SK-N-MC (cell line): ENCODE measurements at regions not wholly inside any gene's neighbourhood (a gene's known extent, or its start where the extent isn't known, plus 50 kb on each side); places are given as distances from the start of the nearest gene placed in this dataset.

Source experiments
- DNase-seq: peaks from one replicate; pipeline ENCODE4 v3.0.0-alpha.2; 2011; ENCODE audit warnings: low read depth, low spot score
- H3K27ac ChIP-seq: fragments of 200-600 bp; sonication (generic); 2 replicates; pipeline ENCODE4 v1.5.1; 2016; ENCODE audit warnings: mixed run types
- H3K36me3 ChIP-seq: fragments of 200-600 bp; sonication (generic); 2 replicates; pipeline ENCODE4 v1.6.1; 2017; ENCODE audit warnings: antibody characterized with exemption, low read length, mixed read lengths; ENCODE audit not compliant: insufficient read depth
- H3K4me3 ChIP-seq: fragments of 200-600 bp; sonication (generic); 2 replicates; pipeline ENCODE4 v1.5.1; 2016
- H3K9ac ChIP-seq: fragments of 200-600 bp; sonication (generic); 2 replicates; pipeline ENCODE4 v1.8.0; 2017; ENCODE audit warnings: mixed run types, mixed read lengths; ENCODE audit not compliant: insufficient read length
- H3K9me3 ChIP-seq: fragments of 200-600 bp; sonication (generic); 2 replicates; pipeline ENCODE4 v1.6.1; 2017; ENCODE audit warnings: low read depth, mild to moderate bottlenecking, antibody characterized with exemption, low read length, moderate library complexity, mixed read lengths
- EZH2 ChIP-seq: fragments of 200-600 bp; sonication (generic); IDR thresholded peaks from one replicate; pipeline ENCODE4 v1.6.1; 2017; ENCODE audit warnings: antibody characterized with exemption
- FOXP2 ChIP-seq: optimal IDR thresholded peaks from 2 replicates; pipeline ENCODE3; 2011; ENCODE audit warnings: mild to moderate bottlenecking, moderate library complexity; ENCODE audit not compliant: insufficient read depth; ENCODE audit errors: extremely low read length, control extremely low read depth
- POLR2AphosphoS5 ChIP-seq: IDR thresholded peaks from 2 replicates; pipeline ENCODE4 v1.6.1; 2012; ENCODE audit warnings: mild to moderate bottlenecking, low read depth, low read length, borderline replicate concordance

DNA sequence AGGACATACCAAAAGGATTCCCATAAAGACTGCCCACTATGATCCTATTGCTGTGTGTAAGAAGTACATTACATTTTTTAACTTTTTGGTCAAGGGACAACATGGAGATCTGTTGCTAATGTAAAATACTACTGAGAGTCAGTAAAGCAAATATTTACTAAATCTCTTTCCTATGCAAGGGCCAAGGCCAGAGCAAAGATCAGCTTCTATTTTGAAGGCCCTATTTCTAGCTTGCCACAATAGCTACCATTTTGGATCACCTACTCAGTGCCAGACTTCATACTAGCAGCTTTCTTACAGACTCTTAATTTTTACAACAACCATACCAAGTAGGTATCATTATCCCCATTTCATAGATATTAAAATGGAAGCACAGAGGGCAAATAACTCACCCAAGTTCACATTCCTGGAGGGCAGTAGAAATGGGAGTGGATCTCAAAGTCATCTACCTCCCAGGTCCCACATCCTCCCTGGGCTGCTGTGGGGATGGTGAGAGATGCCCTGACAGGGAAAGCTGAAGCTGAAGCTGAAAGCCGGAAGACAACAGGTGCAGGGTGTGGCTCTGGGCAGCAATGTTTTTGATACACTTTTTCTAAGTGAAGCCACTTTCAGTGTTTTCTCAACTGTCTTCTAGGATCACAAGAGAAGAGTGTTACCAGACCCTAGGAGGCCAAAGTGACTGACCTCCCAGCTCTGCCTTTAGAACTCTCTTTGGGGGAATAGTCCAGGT is 321.2 kb downstream of the UBE3D start:
- Histone ChIP-seq H3K27ac (no peak overlapping the region), H3K4me3 (no peak overlapping the region), H3K9me3 (no peaks in the 10 kb centered on the region), H3K36me3 (no peaks in the 10 kb centered on the region), H3K9ac (no peak overlapping the region)
- no peak for DNase-seq
- TF ChIP-seq FOXP2, result no peak
- TF ChIP-seq EZH2, result no peak
- no peak for TF ChIP-seq POLR2AphosphoS5

DNA sequence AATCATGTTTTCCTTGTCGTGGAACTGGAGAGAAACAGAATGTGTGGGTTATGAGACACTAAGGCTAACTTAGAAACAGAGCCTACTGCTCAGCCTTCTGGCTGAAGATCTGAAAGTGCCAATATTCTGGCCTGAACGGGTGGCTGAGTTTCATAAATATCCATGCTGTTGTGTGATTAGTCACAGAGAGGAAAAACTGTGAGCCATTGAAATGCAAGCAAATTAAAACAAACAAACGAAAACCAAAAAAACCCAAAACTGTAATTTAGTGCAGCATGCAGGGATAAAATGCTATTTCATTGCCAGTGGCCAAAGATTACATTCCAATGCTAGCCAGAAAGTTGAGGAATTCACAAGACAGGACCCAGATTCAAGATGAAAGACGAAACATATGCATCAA is 315.1 kb downstream of the UBE3D start:
- TF ChIP-seq EZH2 (no peak), POLR2AphosphoS5 (no peak), FOXP2 (no peak)
- no peak overlapping the region for H3K27ac ChIP-seq
- no peak for DNase-seq

DNA sequence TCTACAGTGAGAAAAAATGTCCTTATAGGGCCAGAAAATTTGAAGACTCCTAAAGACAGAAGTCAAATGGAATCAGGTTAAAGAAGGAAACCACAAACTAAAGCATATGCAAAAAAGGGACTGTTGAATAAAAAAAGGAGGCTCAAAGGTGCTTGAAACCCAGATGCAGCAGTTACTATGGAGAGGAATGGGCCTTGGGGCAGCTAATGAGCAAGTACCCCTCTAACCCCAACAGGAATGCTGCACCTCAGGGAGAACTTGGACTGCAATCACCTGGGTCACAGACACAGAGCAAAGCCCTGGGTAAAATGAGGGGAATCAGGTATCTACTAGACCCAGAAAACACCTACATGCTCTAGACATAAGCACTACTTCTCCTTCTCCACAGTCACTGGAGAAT is 313.9 kb downstream of the UBE3D start:
- H3K27ac ChIP-seq, result no peak overlapping the region
- TF ChIP-seq POLR2AphosphoS5, result no peak
- TF ChIP-seq EZH2, result no peak
- no peak for TF ChIP-seq FOXP2
- H3K36me3 ChIP-seq, result no peaks in the 10 kb centered on the region
- H3K4me3 ChIP-seq, result no peak overlapping the region
- DNase-seq, result no peak
- H3K9me3 ChIP-seq, result no peaks in the 10 kb centered on the region
- H3K9ac ChIP-seq, result no peak overlapping the region

More for the DNA sequence above, 315.1 kb downstream of the UBE3D start:
- H3K9me3 ChIP-seq, result no peaks in the 10 kb centered on the region
- no peak overlapping the region for H3K4me3 ChIP-seq
- no peak overlapping the region for H3K9ac ChIP-seq
- no peaks in the 10 kb centered on the region for H3K36me3 ChIP-seq

DNA sequence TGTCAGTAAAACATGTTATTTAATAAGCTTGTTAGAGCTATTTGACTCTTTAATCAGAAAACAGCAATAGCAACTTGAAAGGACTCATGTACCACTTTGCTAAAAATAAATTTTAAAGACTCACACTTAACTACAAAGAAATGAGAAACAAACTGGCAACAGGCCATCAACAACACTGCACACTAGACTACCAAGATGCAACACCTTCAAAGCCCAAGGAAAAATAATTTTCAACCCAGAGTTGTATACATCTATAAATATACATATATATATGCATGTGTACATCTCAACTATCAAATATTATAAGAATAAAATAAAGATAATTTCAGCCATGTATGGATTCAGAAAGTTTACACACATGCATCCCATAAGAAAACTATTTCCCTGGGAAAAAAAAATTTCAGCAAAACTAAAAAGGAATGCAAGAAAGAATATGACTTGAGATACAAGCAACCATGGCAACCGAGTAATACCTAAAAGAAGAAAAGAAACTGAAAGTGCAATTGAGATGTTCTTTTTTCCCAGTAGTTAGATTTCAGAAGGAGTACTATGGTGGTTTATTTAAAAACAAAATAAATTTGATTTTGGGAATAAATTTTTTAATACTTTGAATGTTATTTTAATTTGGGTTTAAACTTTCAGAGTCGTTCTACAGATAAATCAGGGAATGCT is 303.8 kb downstream of the UBE3D start:
- Histone ChIP-seq H3K27ac (no peak overlapping the region), H3K9ac (no peak overlapping the region), H3K9me3 (no peaks in the 10 kb centered on the region), H3K36me3 (no peaks in the 10 kb centered on the region), H3K4me3 (no peak overlapping the region)
- no peak for TF ChIP-seq FOXP2
- no peak for TF ChIP-seq POLR2AphosphoS5
- TF ChIP-seq EZH2, result no peak
- DNase-seq, result no peak

DNA sequence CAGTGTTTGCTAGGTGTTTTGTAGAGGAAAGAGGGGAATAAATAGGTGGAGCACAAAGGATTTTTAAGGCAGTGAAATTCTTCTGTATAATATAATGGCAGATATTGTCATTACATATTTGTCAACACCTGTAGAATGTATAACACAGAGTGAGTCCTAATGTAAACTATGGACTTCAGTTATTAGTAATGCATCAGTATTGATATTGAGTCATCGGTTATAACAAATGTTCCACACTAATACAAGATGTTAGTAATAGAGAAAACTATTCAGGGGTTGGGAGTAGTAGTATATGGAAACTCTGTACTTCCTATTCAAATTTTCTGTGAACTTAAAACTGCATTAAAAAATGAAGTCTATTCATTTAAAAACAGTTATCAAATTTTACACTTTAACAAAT is 299.2 kb downstream of the UBE3D start:
- DNase-seq, result no peak
- Histone ChIP-seq H3K36me3 (no peaks in the 10 kb centered on the region), H3K9me3 (no peaks in the 10 kb centered on the region), H3K9ac (no peak overlapping the region), H3K27ac (no peak overlapping the region), H3K4me3 (no peak overlapping the region)
- TF ChIP-seq FOXP2 (no peak), EZH2 (no peak), POLR2AphosphoS5 (no peak)

DNA sequence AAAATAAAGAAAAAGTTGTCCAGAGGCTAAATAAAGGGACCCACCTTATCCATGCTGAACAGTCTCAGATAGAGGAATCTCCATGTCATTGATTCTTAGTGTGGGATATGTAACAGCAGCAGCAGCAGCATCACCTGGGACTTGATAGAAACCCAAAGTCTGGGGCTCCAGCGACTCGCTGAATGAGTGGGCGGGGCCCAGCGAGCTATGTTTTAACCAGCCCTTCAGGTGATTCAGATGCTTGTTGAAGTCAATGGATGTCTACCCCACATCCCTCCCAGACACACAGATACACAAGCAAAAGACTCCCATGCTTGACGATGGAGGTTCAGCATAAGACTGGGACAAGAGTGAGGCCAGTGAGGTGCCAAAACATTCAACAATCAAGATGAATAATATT is 298.6 kb downstream of the UBE3D start:
- H3K9ac ChIP-seq, result no peak overlapping the region
- no peak overlapping the region for H3K27ac ChIP-seq
- no peaks in the 10 kb centered on the region for H3K36me3 ChIP-seq
- DNase-seq, result no peak
- H3K9me3 ChIP-seq, result no peaks in the 10 kb centered on the region
- TF ChIP-seq POLR2AphosphoS5, result no peak
- no peak overlapping the region for H3K4me3 ChIP-seq

DNA sequence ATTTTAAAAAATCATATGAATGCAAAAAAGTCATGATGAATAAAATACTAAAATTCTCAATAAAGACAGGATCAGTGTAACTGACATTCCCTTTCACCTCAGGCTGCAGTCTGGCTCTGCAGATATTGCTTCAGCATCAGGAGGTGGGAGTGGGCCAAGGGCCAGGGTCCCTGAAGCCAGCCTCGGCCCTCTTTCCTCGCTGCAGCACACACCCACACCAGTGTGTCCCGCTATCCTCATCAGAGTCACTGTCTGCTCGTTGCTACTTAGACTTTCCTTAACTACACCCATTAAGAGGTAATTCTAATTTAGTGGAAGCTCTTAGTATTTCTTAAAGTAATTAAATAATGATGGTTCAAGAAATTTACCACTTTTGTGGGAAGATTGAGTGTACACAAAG is 298.2 kb downstream of the UBE3D start:
- H3K9me3 ChIP-seq, result no peaks in the 10 kb centered on the region
- H3K9ac ChIP-seq, result no peak overlapping the region
- H3K4me3 ChIP-seq, result no peak overlapping the region
- no peak for DNase-seq
- no peak overlapping the region for H3K27ac ChIP-seq
- TF ChIP-seq FOXP2, result no peak
- TF ChIP-seq POLR2AphosphoS5, result no peak
- TF ChIP-seq EZH2, result no peak
- no peaks in the 10 kb centered on the region for H3K36me3 ChIP-seq

DNA sequence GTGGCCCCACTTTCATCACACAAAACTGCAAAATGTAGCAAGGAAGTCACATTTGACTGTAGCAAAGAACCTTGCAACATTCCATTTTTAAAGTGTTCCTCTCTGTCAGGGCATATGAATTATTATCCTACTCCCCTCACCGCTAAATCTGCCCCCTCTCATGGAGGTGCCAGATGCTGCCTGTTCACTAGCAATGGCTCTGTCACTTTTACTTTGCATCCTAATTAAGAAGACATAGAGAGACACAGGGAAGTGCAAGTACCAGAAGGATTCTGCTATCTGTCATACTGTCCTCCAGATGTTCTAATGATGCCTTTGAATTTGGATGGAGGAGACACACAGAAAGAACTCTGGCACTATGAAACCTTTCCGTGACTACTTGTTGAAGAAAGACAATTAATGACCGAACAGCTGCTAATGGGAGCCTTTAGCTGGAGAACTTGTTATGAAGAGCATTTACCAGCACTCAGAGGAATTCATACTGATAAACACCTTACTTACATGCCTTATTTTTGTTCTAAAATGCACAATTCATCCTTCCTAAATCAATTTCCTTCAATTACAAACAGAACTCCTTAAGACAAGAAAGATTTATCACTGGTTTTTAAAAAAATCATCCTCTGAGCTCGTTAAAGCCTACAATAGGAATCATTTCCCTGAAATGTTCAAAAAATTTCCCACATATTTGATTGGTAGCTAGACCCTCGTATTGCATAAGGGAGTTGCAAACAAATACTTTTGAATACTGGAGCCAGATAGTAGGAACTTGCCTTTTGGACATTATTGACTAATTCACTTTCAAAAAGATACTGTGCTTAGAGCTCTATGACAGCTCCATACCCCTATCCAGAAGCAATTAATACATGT is 292.6 kb downstream of the UBE3D start:
- Histone ChIP-seq H3K27ac (no peak overlapping the region), H3K36me3 (no peaks in the 10 kb centered on the region), H3K9me3 (no peaks in the 10 kb centered on the region), H3K9ac (no peak overlapping the region), H3K4me3 (no peak overlapping the region)
- DNase-seq, result no peak
- TF ChIP-seq FOXP2, result no peak
- no peak for TF ChIP-seq POLR2AphosphoS5
- TF ChIP-seq EZH2, result no peak

DNA sequence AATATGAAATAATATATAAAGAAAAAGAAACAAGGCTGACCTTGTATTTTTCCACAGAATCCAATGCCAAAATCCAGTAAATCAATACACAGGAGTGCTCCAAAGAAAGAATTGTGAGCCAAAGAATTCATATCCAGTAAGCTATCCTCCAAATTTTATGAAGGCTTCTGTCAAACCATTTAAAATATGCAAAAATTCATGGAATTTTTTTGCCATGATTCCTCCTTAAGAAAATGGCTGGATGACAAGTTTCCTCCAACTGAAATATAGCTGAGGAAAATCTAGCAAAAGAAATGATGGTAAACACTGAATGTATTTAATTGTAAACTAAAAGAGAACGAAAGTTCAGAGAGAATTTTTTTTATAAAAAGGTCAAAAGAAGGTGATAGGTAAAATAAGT is 290.3 kb downstream of the UBE3D start:
- no peak for TF ChIP-seq POLR2AphosphoS5
- no peak for TF ChIP-seq EZH2
- no peak for TF ChIP-seq FOXP2
- peak overlapping the region; percentile 7; the same call in 1 of the 2 replicates for H3K27ac ChIP-seq
- no peaks in the 10 kb centered on the region for H3K36me3 ChIP-seq
- H3K9me3 ChIP-seq, result no peaks in the 10 kb centered on the region
- no peak overlapping the region for H3K4me3 ChIP-seq
- DNase-seq, result no peak
- H3K9ac ChIP-seq, result no peak overlapping the region
